Upper lobe of left lung (tissue), 4 donors: ENCODE measurements at regions not wholly inside any gene's neighbourhood (a gene's known extent, or its start where the extent isn't known, plus 50 kb on each side); places are given as distances from the start of the nearest gene placed in this dataset.

Source experiments
- CTCF ChIP-seq, 6 experiments: fragments of 450-650 bp in 4 of 6; fragments of 200-600 bp in 2 of 6; sonication (generic) in 2 of 6; IDR thresholded peaks; one replicate each; pipeline ENCODE4 v1.5.1; 2016 to 2019; ENCODE audit warnings: antibody characterized with exemption in 6 of 6
- POLR2AphosphoS5 ChIP-seq, 2 donors: sonication (generic); formaldehyde crosslinking; IDR thresholded peaks; one replicate each; pipeline ENCODE4 v1.5.1; 2017; ENCODE audit warnings: antibody characterized with exemption in 2 of 2

- no peak for TF ChIP-seq CTCF (IDR thresholded peaks at IDR 0.05)
- TF ChIP-seq POLR2AphosphoS5 (IDR thresholded peaks at IDR 0.05) = no peak
Observed at GRCh38 chr4:162715401-162715800, 451.3 kb downstream of the NAF1 start.
